ENCODE measurements at regions not wholly inside any gene's neighbourhood (a gene's known extent, or its start where the extent isn't known, plus 50 kb on each side); places are given as distances from the start of the nearest gene placed in this dataset.

- TF ChIP-seq CTCF (IDR thresholded peaks at IDR 0.05) (no peak), EZH2 (IDR thresholded peaks at IDR 0.05; ENCODE audit: borderline replicate concordance, insufficient read depth, low read depth, low read length, poor library complexity, severe bottlenecking) (no peak)
Observed at GRCh38 chr12:76272287-76272686, 75.9 kb downstream of the BBS10 start.
